SK-N-SH (cell line): ENCODE measurements at regions not wholly inside any gene's neighbourhood (a gene's known extent, or its start where the extent isn't known, plus 50 kb on each side); places are given as distances from the start of the nearest gene placed in this dataset.
"Not testable (repeated sequence)": the region's sequence is repeated elsewhere in the genome, so short reads cannot be mapped to it uniquely, and the experiment has no call there.

ENCODE experiments used
- CTCF ChIA-PET: fragments of 300-600, 350-600 bp; formaldehyde crosslinking; extraction: SDS; loops from one replicate; lab custom pipeline; 2021; lab: Yijun Ruan, JAX
- POLR2A ChIA-PET: fragments of 350-600 bp; sonication (Branson Sonifier 250); formaldehyde crosslinking; extraction: SDS; loops from one replicate; lab custom pipeline; 2020; ENCODE audit warnings: antibody characterized with exemption, inconsistent platforms; lab: Yijun Ruan, JAX
- DNase-seq: peaks from one replicate; pipeline ENCODE4 v3.0.0; 2012
- H2AFZ ChIP-seq: fragments of 200-600 bp; sonication (generic); 2 replicates; pipeline ENCODE4 v1.8.1; 2016; ENCODE audit warnings: antibody characterized with exemption, mild to moderate bottlenecking, low read depth
- H3F3A ChIP-seq: fragments of 200-600 bp; sonication (generic); replicated peaks from 2 replicates; pipeline ENCODE3; 2016; ENCODE audit warnings: antibody characterized with exemption, mild to moderate bottlenecking; ENCODE audit not compliant: insufficient read depth
- H3K27ac ChIP-seq, 2 experiments: fragments of 200-500 bp in 1 of 2; fragments of 200-600 bp in 1 of 2; sonication (Bioruptor generic) in 1 of 2; sonication (generic), shearing (Covaris generic) in 1 of 2; 2 replicates each; pipeline versions ENCODE4 v1.5.1 to v1.6.1; 2014 to 2016; ENCODE audit warnings: low read depth in 2 of 2, inconsistent platforms in 1 of 2, low read length in 1 of 2, mild to moderate bottlenecking in 1 of 2, mixed read lengths in 1 of 2
- H3K27me3 ChIP-seq: fragments of 200-600 bp; sonication (generic), shearing (Covaris generic); 2 replicates; pipeline ENCODE4 v1.6.1; 2016; ENCODE audit warnings: mixed run types; ENCODE audit not compliant: insufficient read depth
- H3K36me3 ChIP-seq, 2 experiments: fragments of 200-500 bp in 1 of 2; fragments of 200-600 bp in 1 of 2; sonication (Bioruptor generic) in 1 of 2; sonication (generic) in 1 of 2; replicated peaks in 1 of 2; 2 replicates each; pipeline versions ENCODE3 to v1.5.1; 2014 to 2016; ENCODE audit warnings: low read length in 1 of 2, mild to moderate bottlenecking in 1 of 2; ENCODE audit not compliant: insufficient read depth in 2 of 2, control insufficient read depth in 1 of 2
- H3K4me1 ChIP-seq, 2 experiments: fragments of 200-500 bp in 1 of 2; fragments of 200-600 bp in 1 of 2; sonication (Bioruptor generic) in 1 of 2; sonication (generic), shearing (Covaris generic) in 1 of 2; 2 replicates each; pipeline versions ENCODE4 v1.5.1 to v1.6.1; 2014 to 2016; ENCODE audit warnings: low read depth in 1 of 2, low read length in 1 of 2, mixed run types in 1 of 2; ENCODE audit not compliant: insufficient read depth in 2 of 2, control insufficient read depth in 1 of 2
- H3K4me2 ChIP-seq: fragments of 200-600 bp; sonication (generic), shearing (Covaris generic); 2 replicates; pipeline ENCODE4 v1.6.1; 2017; ENCODE audit warnings: mixed run types
- H3K4me3 ChIP-seq, 2 experiments: fragments of 200-500 bp in 1 of 2; fragments of 200-600 bp in 1 of 2; sonication (Bioruptor generic) in 1 of 2; sonication (generic), shearing (Covaris generic) in 1 of 2; 2 replicates each; pipeline versions ENCODE4 v1.5.1 to v1.8.1; 2014 to 2016; ENCODE audit warnings: low read depth in 2 of 2, inconsistent platforms in 1 of 2, low read length in 1 of 2, mild to moderate bottlenecking in 1 of 2, mixed read lengths in 1 of 2, moderate library complexity in 1 of 2
- H3K79me2 ChIP-seq: fragments of 200-600 bp; sonication (generic); 2 replicates; pipeline ENCODE4 v1.8.1; 2017; ENCODE audit warnings: mild to moderate bottlenecking; ENCODE audit not compliant: insufficient read depth
- H3K9ac ChIP-seq: fragments of 200-600 bp; sonication (generic); 2 replicates; pipeline ENCODE4 v1.6.1; 2017; ENCODE audit warnings: mixed run types
- H3K9me2 ChIP-seq: fragments of 200-600 bp; sonication (generic); 2 replicates; pipeline ENCODE4 v1.6.1; 2017; ENCODE audit warnings: mixed run types
- H3K9me3 ChIP-seq: fragments of 200-600 bp; sonication (generic); 2 replicates; pipeline ENCODE4 v1.6.1; 2017; ENCODE audit warnings: mixed run types, mild to moderate bottlenecking, moderate library complexity
- H4K20me1 ChIP-seq: fragments of 200-600 bp; sonication (generic); 2 replicates; pipeline ENCODE4 v1.6.1; 2017; ENCODE audit warnings: mild to moderate bottlenecking, mixed run types; ENCODE audit not compliant: insufficient read depth
- ELF1 ChIP-seq: IDR thresholded peaks from 2 replicates; pipeline ENCODE4 v1.4.0; 2012
- EZH2phosphoT487 ChIP-seq: fragments of 200-600 bp; sonication (generic); IDR thresholded peaks from 2 replicates; pipeline ENCODE4 v1.6.1; 2017; ENCODE audit warnings: low read depth, mixed run types, mild to moderate bottlenecking, antibody characterized with exemption, moderate library complexity, borderline replicate concordance
- FOSL2 ChIP-seq: IDR thresholded peaks from 2 replicates; pipeline ENCODE4 v1.4.0; 2012; ENCODE audit warnings: low read depth, mild to moderate bottlenecking, moderate library complexity, borderline replicate concordance
- FOXJ3 ChIP-seq: sonication (generic); formaldehyde crosslinking; IDR thresholded peaks from 2 replicates; pipeline ENCODE4 v1.5.1; 2020; ENCODE audit warnings: mild to moderate bottlenecking, missing genetic modification reagents
- FOXM1 ChIP-seq: IDR thresholded peaks from 2 replicates; pipeline ENCODE4 v1.4.0; 2012; ENCODE audit warnings: low read depth, mild to moderate bottlenecking
- GATA2 ChIP-seq: sonication (generic); formaldehyde crosslinking; IDR thresholded peaks from 2 replicates; pipeline ENCODE4 v1.5.0; 2020; ENCODE audit warnings: mild to moderate bottlenecking, missing genetic modification reagents
- IRF3 ChIP-seq: fragments of 150-350 bp; IDR thresholded peaks from 2 replicates; pipeline ENCODE4 v1.6.1; 2016; ENCODE audit warnings: mild to moderate bottlenecking, low read depth, low read length
- MEF2A ChIP-seq: IDR thresholded peaks from 2 replicates; pipeline ENCODE4 v1.4.0; 2012; ENCODE audit warnings: low read depth, borderline replicate concordance
- NFIC ChIP-seq: IDR thresholded peaks from 2 replicates; pipeline ENCODE4 v1.4.0; 2012; ENCODE audit warnings: borderline replicate concordance
- NRF1 ChIP-seq: IDR thresholded peaks from 2 replicates; pipeline ENCODE4 v1.6.1; 2012; ENCODE audit warnings: low read depth, mild to moderate bottlenecking, low read length
- POLR2AphosphoS5 ChIP-seq: IDR thresholded peaks from 2 replicates; pipeline ENCODE4 v1.6.1; 2012; ENCODE audit warnings: low read depth, low read length
- RFX5 ChIP-seq: IDR thresholded peaks from 2 replicates; pipeline ENCODE4 v1.6.1; 2012; ENCODE audit warnings: mild to moderate bottlenecking, improper control_type of control experiment, low read length
- RXRA ChIP-seq: IDR thresholded peaks from 2 replicates; pipeline ENCODE4 v1.4.0; 2012; ENCODE audit warnings: low read depth, mild to moderate bottlenecking, borderline replicate concordance
- TAF1 ChIP-seq: IDR thresholded peaks from 2 replicates; pipeline ENCODE4 v1.6.1; 2012; ENCODE audit warnings: low read depth, mild to moderate bottlenecking, low read length, moderate library complexity, borderline replicate concordance
- YY1 ChIP-seq: IDR thresholded peaks from 2 replicates; pipeline ENCODE4 v1.4.0; 2012; ENCODE audit warnings: low read depth, mild to moderate bottlenecking
- WGBS: methylation state at CpG from one replicate; pipeline ENCODE4 v1.1.6; 2017; ENCODE audit warnings: low lambda C conversion rate; 5-methylcytosine and 5-hydroxymethylcytosine counted together
- TF ChIP-seq, protein P1 (sequence below): IDR thresholded peaks from 2 replicates; pipeline ENCODE4 v1.4.0; 2012; ENCODE audit warnings: low read depth, borderline replicate concordance
- TF ChIP-seq, protein P2 (sequence below): IDR thresholded peaks from 2 replicates; pipeline ENCODE4 v1.4.0; 2012; ENCODE audit warnings: low read depth
- TF ChIP-seq, protein P3 (sequence below): IDR thresholded peaks from 2 replicates; pipeline ENCODE4; 2012
- TF ChIP-seq, protein P4 (sequence below): IDR thresholded peaks from 2 replicates; pipeline ENCODE4 v1.4.0; 2012; ENCODE audit warnings: low read depth, borderline replicate concordance

GRCh38 chr4:149914119-149915115 is 98.8 kb upstream of the IQCM start (continued):
- TF ChIP-seq RFX5 (no peak), FOXJ3 (no peak), IRF3 (no peak), GATA2 (CRISPR knock-in tag) (peak; percentile 53), POLR2AphosphoS5 (no peak), NRF1 (no peak), FOSL2 (no peak), FOXM1 (no peak), NFIC (no peak)
- TF ChIP-seq, protein P1, sequence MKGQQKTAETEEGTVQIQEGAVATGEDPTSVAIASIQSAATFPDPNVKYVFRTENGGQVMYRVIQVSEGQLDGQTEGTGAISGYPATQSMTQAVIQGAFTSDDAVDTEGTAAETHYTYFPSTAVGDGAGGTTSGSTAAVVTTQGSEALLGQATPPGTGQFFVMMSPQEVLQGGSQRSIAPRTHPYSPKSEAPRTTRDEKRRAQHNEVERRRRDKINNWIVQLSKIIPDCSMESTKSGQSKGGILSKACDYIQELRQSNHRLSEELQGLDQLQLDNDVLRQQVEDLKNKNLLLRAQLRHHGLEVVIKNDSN = no peak

GRCh38 chr4:149915735-149916134 is 100.1 kb upstream of the IQCM start:
- H3K9ac ChIP-seq, H3K27me3 ChIP-seq, H3K9me2 ChIP-seq, H3F3A ChIP-seq, H3K9me3 ChIP-seq, POLR2A ChIA-PET, H3K27ac ChIP-seq, H4K20me1 ChIP-seq, H3K4me2 ChIP-seq, H3K4me1 ChIP-seq, H3K79me2 ChIP-seq, H3K36me3 ChIP-seq, H3K4me3 ChIP-seq, H2AFZ ChIP-seq, DNase-seq: not testable (repeated sequence)
- CTCF ChIA-PET = interaction anchor here (0.6 to 1.2 kb wide), 2 partner anchors 12 to 18 kb away, joined by 4 read pairs; no protein-coding TSS in a partner anchor
- 82% methylated on average over 8 of the region's 15 CpGs for WGBS

GRCh38 chr4:149923736-149924135 is 108.1 kb upstream of the IQCM start:
- Histone ChIP-seq H3K79me2 (no peaks in the 10 kb centered on the region), H3K27ac (no peak overlapping the region), H4K20me1 (no peaks in the 10 kb centered on the region), H3K9ac (no peak overlapping the region), H3K27me3 (no peaks in the 10 kb centered on the region), H3F3A (no peaks in the 10 kb centered on the region), H3K9me3 (no peaks in the 10 kb centered on the region), H3K4me1 (no peaks in the 10 kb centered on the region), H3K4me2 (no peak overlapping the region), H3K36me3 (no peaks in the 10 kb centered on the region), H2AFZ (no peak overlapping the region), H3K4me3 (no peak overlapping the region), H3K9me2 (no peaks in the 10 kb centered on the region)
- CTCF ChIA-PET = no interaction called here
- no peak for DNase-seq
- 86% methylated on average over 6 of the region's 6 CpGs for WGBS
- POLR2A ChIA-PET = no interaction called here
- no peak for TF ChIP-seq YY1
- no peak for TF ChIP-seq ELF1
- TF ChIP-seq, protein P2, sequence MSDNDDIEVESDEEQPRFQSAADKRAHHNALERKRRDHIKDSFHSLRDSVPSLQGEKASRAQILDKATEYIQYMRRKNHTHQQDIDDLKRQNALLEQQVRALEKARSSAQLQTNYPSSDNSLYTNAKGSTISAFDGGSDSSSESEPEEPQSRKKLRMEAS = no peak
- TF ChIP-seq EZH2phosphoT487 = no peak
- TF ChIP-seq MEF2A = no peak
- TF ChIP-seq, protein P3, sequence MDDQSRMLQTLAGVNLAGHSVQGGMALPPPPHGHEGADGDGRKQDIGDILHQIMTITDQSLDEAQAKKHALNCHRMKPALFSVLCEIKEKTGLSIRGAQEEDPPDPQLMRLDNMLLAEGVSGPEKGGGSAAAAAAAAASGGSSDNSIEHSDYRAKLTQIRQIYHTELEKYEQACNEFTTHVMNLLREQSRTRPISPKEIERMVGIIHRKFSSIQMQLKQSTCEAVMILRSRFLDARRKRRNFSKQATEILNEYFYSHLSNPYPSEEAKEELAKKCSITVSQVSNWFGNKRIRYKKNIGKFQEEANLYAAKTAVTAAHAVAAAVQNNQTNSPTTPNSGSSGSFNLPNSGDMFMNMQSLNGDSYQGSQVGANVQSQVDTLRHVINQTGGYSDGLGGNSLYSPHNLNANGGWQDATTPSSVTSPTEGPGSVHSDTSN = no peak
- TF ChIP-seq TAF1 = no peak
- TF ChIP-seq FOSL2 = no peak
- TF ChIP-seq NRF1 = no peak
- TF ChIP-seq NFIC = no peak
- TF ChIP-seq RXRA = no peak
- no peak for TF ChIP-seq FOXM1
- TF ChIP-seq, protein P4, sequence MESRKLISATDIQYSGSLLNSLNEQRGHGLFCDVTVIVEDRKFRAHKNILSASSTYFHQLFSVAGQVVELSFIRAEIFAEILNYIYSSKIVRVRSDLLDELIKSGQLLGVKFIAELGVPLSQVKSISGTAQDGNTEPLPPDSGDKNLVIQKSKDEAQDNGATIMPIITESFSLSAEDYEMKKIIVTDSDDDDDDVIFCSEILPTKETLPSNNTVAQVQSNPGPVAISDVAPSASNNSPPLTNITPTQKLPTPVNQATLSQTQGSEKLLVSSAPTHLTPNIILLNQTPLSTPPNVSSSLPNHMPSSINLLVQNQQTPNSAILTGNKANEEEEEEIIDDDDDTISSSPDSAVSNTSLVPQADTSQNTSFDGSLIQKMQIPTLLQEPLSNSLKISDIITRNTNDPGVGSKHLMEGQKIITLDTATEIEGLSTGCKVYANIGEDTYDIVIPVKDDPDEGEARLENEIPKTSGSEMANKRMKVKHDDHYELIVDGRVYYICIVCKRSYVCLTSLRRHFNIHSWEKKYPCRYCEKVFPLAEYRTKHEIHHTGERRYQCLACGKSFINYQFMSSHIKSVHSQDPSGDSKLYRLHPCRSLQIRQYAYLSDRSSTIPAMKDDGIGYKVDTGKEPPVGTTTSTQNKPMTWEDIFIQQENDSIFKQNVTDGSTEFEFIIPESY = no peak
